Stimulated activated CD8-positive, alpha-beta memory T cell treated with anti-CD3 and anti-CD28 coated beads, Interleukin-2, amount 100 ng/mL, for 48 hours (primary cell): ENCODE measurements at regions not wholly inside any gene's neighbourhood (a gene's known extent, or its start where the extent isn't known, plus 50 kb on each side); places are given as distances from the start of the nearest gene placed in this dataset.
"Not testable (repeated sequence)": the region's sequence is repeated elsewhere in the genome, so short reads cannot be mapped to it uniquely, and the experiment has no call there.

Experiments
- DNase-seq, 2 donors: peaks; one replicate each; pipeline ENCODE4 v3.0.0-alpha.2; 2020; ENCODE audit warnings: low read depth in 2 of 2

- not testable (repeated sequence) for DNase-seq
Observed at GRCh38 chr21:14008436-14008835, 202.3 kb downstream of the LIPI start.

GRCh38 chr21:14008006-14008405 is 202.7 kb downstream of the LIPI start:
- not testable (repeated sequence) for DNase-seq

DNA sequence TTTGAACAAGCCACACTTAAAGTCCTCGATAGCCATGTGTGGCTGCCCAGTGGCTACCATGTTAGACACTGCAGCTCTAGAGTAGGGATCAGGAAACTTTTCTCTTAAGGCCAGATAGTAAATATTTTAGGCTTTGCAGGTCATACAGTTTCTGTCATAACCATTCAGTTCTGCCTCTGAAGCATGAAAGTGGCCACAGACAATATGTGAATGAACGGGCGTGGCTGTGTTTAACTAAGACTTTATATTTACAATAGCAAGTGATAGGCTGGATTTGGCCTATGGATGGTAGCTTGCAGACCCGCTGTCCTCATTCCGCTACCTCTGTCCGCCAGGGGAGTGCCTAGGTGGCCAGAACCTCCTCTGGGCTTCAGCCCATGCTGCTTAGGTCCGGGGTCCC is 204.6 kb downstream of the LIPI start:
- not testable (repeated sequence) for DNase-seq

- not testable (repeated sequence) for DNase-seq
Observed at GRCh38 chr21:13986996-13987958, 223.5 kb downstream of the LIPI start.

DNA sequence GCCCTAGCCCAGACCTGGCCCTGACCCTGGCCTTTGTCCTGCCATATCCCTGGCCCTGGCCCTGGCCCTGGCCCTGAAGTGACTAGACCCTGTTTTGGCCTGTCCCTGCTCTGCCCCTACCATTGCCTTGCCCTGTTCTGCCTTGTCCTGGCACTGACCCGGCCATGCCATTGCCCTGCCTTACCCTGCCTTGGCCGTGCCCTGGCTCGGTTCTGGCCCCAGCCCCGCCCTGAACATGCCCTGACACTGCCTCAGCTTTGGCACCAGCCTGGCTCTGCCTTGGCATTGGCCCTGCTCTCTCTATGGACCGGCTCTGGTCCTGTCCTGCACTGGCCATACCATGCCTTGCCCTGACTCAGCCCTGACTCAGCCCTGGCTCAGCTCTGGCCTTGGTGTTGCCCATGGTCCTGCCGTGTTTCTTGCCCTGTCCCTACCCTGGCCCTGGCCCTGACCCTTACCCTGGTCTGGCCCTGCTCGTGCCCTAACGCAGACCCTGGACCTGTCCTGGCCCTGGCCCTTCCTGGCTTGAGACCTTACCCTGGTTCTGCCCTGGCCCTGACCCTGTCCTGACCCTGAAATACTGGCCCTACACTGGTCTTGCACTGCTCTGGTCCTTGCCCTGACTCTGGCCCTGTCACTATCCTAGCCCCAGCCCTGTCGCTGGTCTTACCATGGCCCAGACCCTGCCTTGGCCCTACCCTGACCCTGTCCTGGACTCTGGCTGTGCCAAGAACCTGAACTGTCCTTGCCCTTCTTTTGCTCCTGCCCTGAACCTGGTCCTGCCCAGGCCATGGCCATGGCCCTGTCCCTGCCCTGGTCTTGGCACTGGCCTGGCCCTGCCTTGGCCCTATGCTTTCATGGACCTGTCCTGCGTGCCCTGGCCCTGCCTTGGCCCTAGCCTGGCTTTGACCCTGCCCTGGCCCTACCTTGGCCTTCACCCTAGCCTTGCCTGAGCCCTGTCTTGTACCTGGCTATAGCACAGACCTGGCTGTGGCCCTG is 224.6 kb downstream of the LIPI start:
- not testable (repeated sequence) for DNase-seq

- not testable (repeated sequence) for DNase-seq
Observed at GRCh38 chr21:13985137-13985864, 225.5 kb downstream of the LIPI start.

DNA sequence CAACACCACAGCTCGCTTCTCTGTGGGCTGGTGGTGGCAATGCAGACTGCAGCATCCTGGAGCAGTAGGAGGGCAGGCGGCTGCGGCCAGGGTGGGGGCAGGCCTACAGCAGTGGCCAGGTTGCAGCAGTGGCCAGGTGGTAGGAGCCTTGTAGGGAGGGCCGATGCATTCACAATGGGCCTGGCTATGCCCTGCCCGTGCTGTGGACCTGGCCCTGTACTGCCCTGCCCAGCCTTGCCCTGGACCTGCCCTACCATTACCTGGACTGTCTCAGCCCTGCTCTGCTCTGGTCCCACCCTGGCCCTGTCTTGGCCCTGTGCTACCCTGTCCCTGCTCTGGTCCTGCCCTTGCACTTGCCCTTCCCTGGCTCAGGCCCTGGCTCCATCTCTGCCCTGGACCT is 226.0 kb downstream of the LIPI start:
- not testable (repeated sequence) for DNase-seq

DNA sequence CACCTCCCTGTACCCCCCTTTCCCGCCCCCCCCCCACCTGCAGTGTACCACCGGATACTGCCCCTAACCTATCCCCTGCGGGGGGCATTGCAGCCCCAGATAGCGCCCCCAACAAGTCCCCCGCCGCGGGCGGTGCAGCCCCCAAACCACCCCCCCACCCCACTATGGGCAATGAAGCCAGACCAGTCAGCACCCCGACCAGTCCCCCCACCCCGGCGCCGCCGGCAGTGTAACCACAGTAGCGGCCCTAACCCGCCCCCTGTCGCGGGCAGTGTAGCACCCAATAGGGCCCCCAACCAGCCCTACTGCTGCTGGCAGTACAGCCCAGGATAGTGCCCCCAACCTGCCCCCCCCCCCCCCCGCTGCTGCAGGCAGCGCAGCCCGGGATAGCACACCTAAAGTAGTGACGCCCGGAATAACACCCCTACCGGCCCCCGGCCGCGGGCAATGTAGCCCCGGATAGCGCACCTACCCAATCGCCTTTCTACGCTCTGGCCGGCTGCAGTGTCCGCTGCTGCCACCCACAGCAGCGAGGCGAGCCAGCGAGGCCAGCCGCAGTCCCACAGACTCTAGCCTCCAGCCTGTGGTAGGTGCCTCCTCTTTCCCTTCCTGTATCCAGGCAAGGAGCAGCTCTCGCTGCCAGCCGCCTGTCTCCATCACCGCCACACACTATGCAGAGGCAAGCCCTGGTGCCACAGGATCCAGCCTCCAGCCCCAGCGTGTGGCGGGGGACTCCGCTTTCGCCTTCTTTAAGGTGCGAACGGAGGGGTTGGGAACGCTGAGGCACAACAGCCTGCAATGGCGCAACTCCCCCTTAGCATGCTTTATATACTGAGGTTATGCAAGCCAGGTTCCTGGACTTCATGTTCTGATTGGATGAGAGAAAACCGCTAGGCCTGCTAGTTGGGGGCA is 229.3 kb downstream of the LIPI start:
- DNase-seq = not testable (repeated sequence)

- DNase-seq = peak; percentile 34 to 44
Observed at GRCh38 chr21:13980115-13980662, 230.6 kb downstream of the LIPI start.

DNA sequence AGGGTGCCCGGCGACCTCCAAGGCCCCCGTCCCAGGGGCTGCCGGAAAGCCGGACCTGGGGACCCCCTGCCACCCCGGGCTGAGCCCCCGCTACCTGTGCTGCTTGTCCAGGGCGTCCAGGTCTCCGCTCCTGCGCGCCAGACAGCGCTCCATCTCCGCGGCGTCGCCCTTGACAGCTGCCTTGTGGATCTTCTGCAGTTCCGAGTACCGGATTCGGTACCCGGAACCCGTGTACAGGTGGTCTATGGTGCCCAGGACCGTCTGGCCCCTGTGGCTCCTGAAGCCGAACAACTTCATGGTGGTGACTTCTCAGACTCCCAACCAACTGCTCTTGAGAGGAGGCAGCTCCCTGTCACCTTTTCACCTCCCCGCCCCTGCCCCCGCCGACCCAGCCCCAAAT is 231.1 kb downstream of the LIPI start:
- not testable (repeated sequence) for DNase-seq

GRCh38 chr21:13974582-13974981 is 236.2 kb downstream of the LIPI start:
- DNase-seq = not testable (repeated sequence)

- DNase-seq = not testable (repeated sequence)
Observed at GRCh38 chr21:13969853-13970252, 240.9 kb downstream of the LIPI start.

GRCh38 chr21:13969002-13969401 is 241.8 kb downstream of the LIPI start:
- not testable (repeated sequence) for DNase-seq

- not testable (repeated sequence) for DNase-seq
Observed at GRCh38 chr21:13963259-13963658, 247.5 kb downstream of the LIPI start.

- DNase-seq = no peak
Observed at GRCh38 chr21:13937236-13937635, 273.5 kb downstream of the LIPI start.

- DNase-seq = not testable (repeated sequence)
Observed at GRCh38 chr21:13936033-13936937, 274.5 kb downstream of the LIPI start.

- not testable (repeated sequence) for DNase-seq
Observed at GRCh38 chr21:13935396-13936032, 275.2 kb downstream of the LIPI start.

DNA sequence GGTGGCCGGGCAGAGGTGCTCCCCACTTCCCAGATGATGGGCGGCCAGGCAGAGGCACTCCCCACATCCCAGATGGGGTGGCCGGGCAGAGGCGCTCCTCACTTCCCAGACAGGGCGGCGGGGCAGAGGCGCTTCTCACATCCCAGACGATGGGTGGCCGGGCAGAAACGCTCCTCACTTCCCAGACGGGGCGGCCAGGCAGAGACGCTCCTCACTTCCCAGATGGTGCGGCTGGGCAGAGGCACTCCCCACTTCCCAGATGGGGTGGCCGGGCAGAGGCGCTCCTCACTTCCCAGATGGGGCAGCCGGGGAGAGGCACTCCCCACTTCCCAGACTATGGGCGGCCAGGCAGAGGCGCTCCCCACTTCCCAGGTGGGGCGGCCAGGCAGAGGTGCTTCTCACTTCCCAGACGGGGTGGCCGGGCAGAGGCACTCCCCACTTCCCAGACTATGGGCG is 275.8 kb downstream of the LIPI start:
- DNase-seq = not testable (repeated sequence)
